H1 (cell line): ENCODE measurements at regions not wholly inside any gene's neighbourhood (a gene's known extent, or its start where the extent isn't known, plus 50 kb on each side); places are given as distances from the start of the nearest gene placed in this dataset.
A peak's percentile ranks its signal among the peaks of the same experiment; 100 is the strongest.

Source experiments
- CTCF ChIA-PET: fragments of 300-600 bp; sonication (Branson Sonifier 250); formaldehyde crosslinking; loops from one replicate; lab custom pipeline; 2021; ENCODE audit not compliant: partially characterized antibody; lab: Charles Lee
- POLR2A ChIA-PET: fragments of 300-600 bp; sonication (Branson Sonifier 250); formaldehyde crosslinking; loops from one replicate; lab custom pipeline; 2021; ENCODE audit warnings: inconsistent platforms; ENCODE audit not compliant: partially characterized antibody; lab: Charles Lee
- DNase-seq, 2 experiments: peaks; one replicate each; pipeline versions ENCODE4 v3.0.0 to v3.0.0-alpha.2; 2010 to 2022; ENCODE audit warnings: low spot score in 2 of 2, low read depth in 1 of 2, mixed read lengths in 1 of 2
- FAIRE-seq: peaks from 2 replicates; lab custom pipeline; 2011; peaks lifted over from hg19 to GRCh38; lab: Jason Lieb, UNC
- H2AFZ ChIP-seq: 2 replicates; pipeline ENCODE4 v1.8.1; 2012; ENCODE audit warnings: low read length, inconsistent platforms
- H2AK5ac ChIP-seq: 2 replicates; pipeline ENCODE4 v1.6.1; 2013; ENCODE audit warnings: low read depth, low read length
- H2BK120ac ChIP-seq: replicated peaks from 2 replicates; pipeline ENCODE3; 2013; ENCODE audit warnings: low read depth, low read length, inconsistent platforms
- H2BK12ac ChIP-seq: 2 replicates; pipeline ENCODE4 v1.6.1; 2013; ENCODE audit warnings: low read depth, low read length
- H2BK15ac ChIP-seq: 2 replicates; pipeline ENCODE4 v1.6.1; 2013; ENCODE audit warnings: low read length
- H2BK20ac ChIP-seq: 2 replicates; pipeline ENCODE4 v1.6.1; 2013; ENCODE audit warnings: low read length
- H2BK5ac ChIP-seq: 2 replicates; pipeline ENCODE4 v1.6.1; 2013; ENCODE audit warnings: low read depth, low read length
- H3K14ac ChIP-seq: 2 replicates; pipeline ENCODE4 v1.6.1; 2013; ENCODE audit warnings: inconsistent platforms; ENCODE audit not compliant: insufficient read length
- H3K18ac ChIP-seq: 2 replicates; pipeline ENCODE4 v1.6.1; 2013; ENCODE audit warnings: low read length; ENCODE audit errors: extremely low read depth
- H3K23ac ChIP-seq: 2 replicates; pipeline ENCODE4 v1.6.1; 2013; ENCODE audit warnings: inconsistent platforms; ENCODE audit not compliant: insufficient read length
- H3K23me2 ChIP-seq: 2 replicates; pipeline ENCODE4 v1.6.1; 2013; ENCODE audit warnings: low read depth, low read length
- H3K27ac ChIP-seq: 2 replicates; pipeline ENCODE4 v1.6.1; 2011; ENCODE audit warnings: low read depth, low read length, inconsistent platforms
- H3K27me3 ChIP-seq, 4 experiments: replicated peaks in 1 of 4; 1 replicate in 1 of 4; 2 replicates in 3 of 4; pipeline versions ENCODE4 v1.6.1 to v1.8.1; 2011 to 2013; ENCODE audit warnings: low read length in 3 of 4, mild to moderate bottlenecking in 3 of 4, inconsistent platforms in 2 of 4, mixed read lengths in 2 of 4, moderate library complexity in 1 of 4; ENCODE audit not compliant: control insufficient read depth in 3 of 4, insufficient read depth in 3 of 4; ENCODE audit errors: extremely low read depth in 1 of 4
- H3K36me3 ChIP-seq, 4 experiments: 2 replicates each; pipeline versions ENCODE4 v1.6.1 to v1.8.1; 2011 to 2013; ENCODE audit warnings: mild to moderate bottlenecking in 4 of 4, low read length in 3 of 4, moderate library complexity in 2 of 4, control low read depth in 1 of 4, inconsistent platforms in 1 of 4; ENCODE audit not compliant: insufficient read depth in 4 of 4, control insufficient read depth in 2 of 4
- H3K4ac ChIP-seq: replicated peaks from 2 replicates; pipeline ENCODE3; 2013; ENCODE audit warnings: low read length, low read depth, mixed read lengths, inconsistent platforms; ENCODE audit not compliant: insufficient read length
- H3K4me1 ChIP-seq, 4 experiments: replicated peaks in 1 of 4; 1 replicate in 1 of 4; 2 replicates in 3 of 4; pipeline versions ENCODE4 v1.6.1 to v1.8.1; 2011 to 2013; ENCODE audit warnings: low read length in 3 of 4, inconsistent platforms in 2 of 4, mixed read lengths in 1 of 4; ENCODE audit not compliant: insufficient read depth in 4 of 4, control insufficient read depth in 3 of 4
- H3K4me2 ChIP-seq, 2 experiments: 2 replicates each; pipeline versions ENCODE4 v1.6.1 to v1.8.1; 2011 to 2013; ENCODE audit warnings: low read depth in 2 of 2, low read length in 2 of 2, control low read depth in 1 of 2, inconsistent platforms in 1 of 2, mild to moderate bottlenecking in 1 of 2; ENCODE audit not compliant: insufficient read depth in 1 of 2
- H3K4me3 ChIP-seq, 4 experiments: fragments of 200-600, 300-600 bp in 1 of 4; sonication (generic), shearing (Covaris generic), sonication (Bioruptor Twin) in 1 of 4; 2 replicates each; pipeline versions ENCODE4 v1.5.1 to v1.8.1; 2011 to 2016; ENCODE audit warnings: low read length in 4 of 4, low read depth in 3 of 4, control low read depth in 2 of 4, inconsistent platforms in 2 of 4, mild to moderate bottlenecking in 2 of 4, mixed read lengths in 1 of 4, moderate library complexity in 1 of 4; ENCODE audit not compliant: insufficient read depth in 2 of 4; ENCODE audit errors: extremely low read depth in 1 of 4
- H3K56ac ChIP-seq: replicated peaks from 2 replicates; pipeline ENCODE3; 2013; ENCODE audit warnings: low read depth, mild to moderate bottlenecking, mixed read lengths, low read length, inconsistent platforms; ENCODE audit not compliant: insufficient read length
- H3K79me1 ChIP-seq: 2 replicates; pipeline ENCODE4 v1.6.1; 2013; ENCODE audit warnings: low read depth, low read length, control low read depth
- H3K79me2 ChIP-seq, 2 experiments: 2 replicates each; pipeline versions ENCODE4 v1.6.1 to v1.8.1; 2012 to 2013; ENCODE audit warnings: low read length in 2 of 2, mild to moderate bottlenecking in 2 of 2, inconsistent platforms in 1 of 2; ENCODE audit not compliant: insufficient read depth in 2 of 2, control insufficient read depth in 1 of 2
- H3K9ac ChIP-seq, 4 experiments: replicated peaks in 1 of 4; 1 replicate in 1 of 4; 2 replicates in 3 of 4; pipeline versions ENCODE4 v1.6.1 to v1.8.1; 2011 to 2013; ENCODE audit warnings: low read depth in 3 of 4, low read length in 3 of 4, control low read depth in 2 of 4, mild to moderate bottlenecking in 2 of 4, moderate library complexity in 2 of 4, inconsistent platforms in 1 of 4; ENCODE audit errors: extremely low read depth in 1 of 4
- H3K9me3 ChIP-seq, 2 experiments: 2 replicates each; pipeline versions ENCODE4 v1.6.1 to v1.8.1; 2012 to 2013; ENCODE audit warnings: mild to moderate bottlenecking in 2 of 2, moderate library complexity in 2 of 2, control low read depth in 1 of 2, inconsistent platforms in 1 of 2, low read depth in 1 of 2, low read length in 1 of 2, mixed read lengths in 1 of 2; ENCODE audit not compliant: insufficient read depth in 2 of 2
- H4K20me1 ChIP-seq, 2 experiments: replicated peaks in 1 of 2; 2 replicates each; pipeline versions ENCODE3 to v1.8.1; 2011 to 2013; ENCODE audit warnings: inconsistent platforms in 2 of 2, low read length in 2 of 2, mild to moderate bottlenecking in 1 of 2; ENCODE audit not compliant: insufficient read depth in 2 of 2, control insufficient read depth in 1 of 2
- H4K5ac ChIP-seq: 2 replicates; pipeline ENCODE4 v1.6.1; 2013; ENCODE audit warnings: low read length, low read depth, mixed read lengths, inconsistent platforms; ENCODE audit not compliant: insufficient read length
- H4K8ac ChIP-seq: 2 replicates; pipeline ENCODE4 v1.8.0; 2013; ENCODE audit warnings: mild to moderate bottlenecking, moderate library complexity, low read length, inconsistent platforms; ENCODE audit not compliant: insufficient read depth; ENCODE audit errors: extremely low read depth
- H4K91ac ChIP-seq: replicated peaks from 2 replicates; pipeline ENCODE3; 2013; ENCODE audit warnings: low read length, mixed read lengths, inconsistent platforms; ENCODE audit not compliant: insufficient read length
- WGBS, 2 experiments: shearing (Covaris generic) in 1 of 2; methylation state at CpG; one replicate each; pipeline versions ENCODE4 v1.1.6 to v1.1.7; 2013 to 2015; ENCODE audit warnings: low lambda C conversion rate in 2 of 2, mixed read lengths in 2 of 2, inconsistent platforms in 1 of 2, low coverage in 1 of 2, missing lambda C conversion rate in 1 of 2; ENCODE audit not compliant: insufficient replicate concordance in 2 of 2, insufficient coverage in 1 of 2, insufficient read length in 1 of 2; ENCODE audit errors: extremely low coverage in 1 of 2, missing lambda C conversion rate in 1 of 2; 5-methylcytosine and 5-hydroxymethylcytosine counted together

GRCh38 chr6:40321616-40322015 is 265.5 kb downstream of the LRFN2 start:
- POLR2A ChIA-PET: no interaction called here
- Histone ChIP-seq H2BK12ac (peak overlapping the region; percentile 54; the same call in 1 of the 2 replicates), H3K27ac (no peak overlapping the region), H3K4me3 (no peak overlapping the region), H2BK20ac (no peak overlapping the region), H3K4me1 (peaks cover 2 to 11% (median 7%) of the 10 kb centered on the region in 4 experiments; a peak in 4 of 7 replicates), H3K4me2 (no peak overlapping the region), H3K27me3 (no peaks in the 10 kb centered on the region; a peak in 2 of 7 replicates), H4K91ac (no peak overlapping the region), H4K5ac (no peak overlapping the region), H2BK120ac (no peak overlapping the region), H3K23me2 (no peaks in the 10 kb centered on the region), H3K36me3 (no peaks in the 10 kb centered on the region), H2BK15ac (no peak overlapping the region), H3K23ac (no peak overlapping the region), H4K8ac (no peak overlapping the region), H3K9me3 (no peaks in the 10 kb centered on the region), H3K79me1 (no peaks in the 10 kb centered on the region), H3K14ac (no peak overlapping the region), H2AK5ac (no peak overlapping the region), H3K79me2 (no peaks in the 10 kb centered on the region), H4K20me1 (no peaks in the 10 kb centered on the region), H2BK5ac (no peak overlapping the region), H3K56ac (no peak overlapping the region), H3K18ac (no peak overlapping the region), H2AFZ (no peak overlapping the region), H3K9ac (no peak overlapping the region), H3K4ac (no peak overlapping the region)
- WGBS, 2 experiments: 88% methylated on average over 7 of the region's 7 CpGs; no CpG with 5 or more reads in 1 of the 2 experiments
- CTCF ChIA-PET: interaction anchor here (1.1 to 2.8 kb wide), 3 partner anchors 10 to 298 kb away, joined by 3 to 10 read pairs (median 4); no protein-coding TSS in a partner anchor
- DNase-seq (no peak), FAIRE-seq (no peak)
